Right lobe of liver (tissue), 6 donors: ENCODE measurements at regions not wholly inside any gene's neighbourhood (a gene's known extent, or its start where the extent isn't known, plus 50 kb on each side); places are given as distances from the start of the nearest gene placed in this dataset.

Source experiments
- ATAC-seq, 4 donors: fragments of 200-7000 bp; cut with Tn5 transposase; one replicate each; pipeline ENCODE4 v1.9.1; 2020; ENCODE audit warnings: mild to moderate bottlenecking in 4 of 4, moderate library complexity in 4 of 4
- DNase-seq, 3 donors: peaks; one replicate each; pipeline ENCODE4 v3.0.0-alpha.2; 2020
- H3K27ac ChIP-seq, 3 donors: fragments of 200-600 bp; one replicate each; pipeline ENCODE4 v1.8.0; 2022
- H3K27me3 ChIP-seq, 2 donors: fragments of 200-600 bp; one replicate each; pipeline ENCODE4 v1.8.0; 2022
- H3K36me3 ChIP-seq, 4 donors: fragments of 200-600 bp; sonication (generic) in 1 of 4; one replicate each; pipeline versions ENCODE4 v1.5.1 to v1.8.0; 2017 to 2022; ENCODE audit warnings: control low read depth in 1 of 4
- H3K4me1 ChIP-seq, 4 donors: fragments of 200-600 bp; sonication (generic) in 1 of 4; one replicate each; pipeline versions ENCODE4 v1.5.1 to v1.8.0; 2017 to 2022; ENCODE audit warnings: control low read depth in 1 of 4
- H3K4me3 ChIP-seq, 3 donors: fragments of 200-600 bp; one replicate each; pipeline ENCODE4 v1.8.0; 2022
- H3K9me3 ChIP-seq, 4 donors: fragments of 200-600 bp; sonication (generic) in 1 of 4; one replicate each; pipeline versions ENCODE4 v1.5.1 to v1.8.0; 2017 to 2022; ENCODE audit warnings: control low read depth in 1 of 4
- CTCF ChIP-seq, 4 donors: fragments of 200-600 bp in 3 of 4; fragments of 450-650 bp in 1 of 4; IDR thresholded peaks; one replicate each; pipeline versions ENCODE4 v1.5.1 to v1.8.0; 2016 to 2022; ENCODE audit warnings: antibody characterized with exemption in 4 of 4, mild to moderate bottlenecking in 2 of 4
- POLR2A ChIP-seq: fragments of 450-650 bp; IDR thresholded peaks from one replicate; pipeline ENCODE4 v1.6.1; 2017; ENCODE audit warnings: antibody characterized with exemption, mild to moderate bottlenecking
- WGBS: methylation state at CpG from one replicate; pipeline ENCODE4 v1.1.6; 2018; ENCODE audit warnings: low coverage, low lambda C conversion rate; ENCODE audit not compliant: insufficient coverage; ENCODE audit errors: missing lambda C conversion rate; 5-methylcytosine and 5-hydroxymethylcytosine counted together
- intact Hi-C, 2 donors: fragments of 100-400 bp; cut with DNase I; formaldehyde crosslinking; loops; one replicate each; pipeline versions ENCODE4 v1.11.2 to v1.14.1; 2022
- donor health status: DM: no; HTN: yes; CAD: no.
- donor health status: DM: no; HTN: no; CAD: no.
- donor health status: DM: no; HTN: no; CAD: no.
- donor health status: DM: no; HTN: yes; CAD: no.
- donor health status: DM: no; HTN: yes; CAD: no.

DNA sequence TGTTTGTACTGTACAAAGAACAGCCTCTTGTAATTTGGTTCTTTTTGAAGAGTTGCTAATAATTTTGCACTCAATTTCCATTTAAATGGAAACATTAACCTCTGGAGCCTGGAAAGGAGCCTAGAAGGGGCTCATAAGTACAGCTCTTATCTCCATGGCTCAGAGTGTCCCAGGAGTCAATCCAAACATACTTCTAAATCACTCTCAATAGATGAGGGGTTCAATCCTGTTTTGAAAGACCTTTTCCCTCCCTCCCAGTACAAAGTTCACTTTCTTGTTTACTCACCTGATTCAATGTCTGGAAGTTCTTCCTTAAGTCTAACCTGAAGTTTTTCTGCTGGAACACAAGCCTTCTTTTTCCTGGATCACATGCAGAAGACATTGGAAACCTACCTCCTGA, 273.0 kb upstream of the PLET1 start:
- H3K27ac ChIP-seq, result no peak overlapping the region
- no peaks in the 10 kb centered on the region for H3K36me3 ChIP-seq
- ATAC-seq, result peak in 1 of 4 donors; percentile 29
- H3K4me1 ChIP-seq, result peaks cover 0 to 4% (median 0%) of the 10 kb centered on the region in 4 donors
- H3K4me3 ChIP-seq, result no peak overlapping the region
- no peaks in the 10 kb centered on the region for H3K9me3 ChIP-seq
- no peak for TF ChIP-seq POLR2A
- TF ChIP-seq CTCF (IDR thresholded peaks at IDR 0.05), result no peak
- intact Hi-C loops, result no loop called here
- no peaks in the 10 kb centered on the region for H3K27me3 ChIP-seq
- DNase-seq, result no peak

GRCh38 chr11:112534208-112534607, 273.5 kb upstream of the PLET1 start:
- Histone ChIP-seq H3K27me3 (no peaks in the 10 kb centered on the region), H3K9me3 (no peaks in the 10 kb centered on the region), H3K36me3 (no peaks in the 10 kb centered on the region), H3K4me1 (peaks cover 0 to 4% (median 0%) of the 10 kb centered on the region in 4 donors), H3K27ac (no peak overlapping the region), H3K4me3 (no peak overlapping the region)
- ATAC-seq (peak in 2 of 4 donors; percentile 15 to 18), DNase-seq (no peak)
- TF ChIP-seq POLR2A, result no peak
- no peak for TF ChIP-seq CTCF (IDR thresholded peaks at IDR 0.05)
- intact Hi-C loops, result no loop called here
- 43% methylated on average over 1 of the region's 2 CpGs for WGBS

DNA sequence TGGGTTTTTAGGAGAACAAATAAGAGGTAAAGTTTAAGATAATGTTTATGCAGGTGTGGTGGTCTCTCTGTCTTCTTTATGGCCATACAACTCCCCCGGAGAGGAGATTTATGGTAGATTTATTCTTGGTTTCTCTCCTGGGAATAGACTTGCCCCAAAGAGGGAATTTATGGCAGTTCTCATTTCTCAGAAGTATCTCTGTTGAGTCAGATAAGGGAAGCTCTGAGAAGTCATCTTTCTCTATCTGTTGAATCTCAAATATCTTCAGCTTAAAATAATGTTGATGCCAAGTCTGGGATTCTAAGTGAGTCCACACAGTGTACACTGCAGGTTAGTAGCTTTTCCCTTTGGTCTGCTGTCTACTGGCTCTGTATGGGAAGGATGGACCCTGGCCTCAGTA, 276.4 kb upstream of the PLET1 start:
- DNase-seq, result no peak
- no peak for TF ChIP-seq CTCF (IDR thresholded peaks at IDR 0.05)
- TF ChIP-seq POLR2A, result no peak
- Histone ChIP-seq H3K4me1 (peaks cover 0 to 4% (median 0%) of the 10 kb centered on the region in 4 donors), H3K27me3 (no peaks in the 10 kb centered on the region), H3K36me3 (no peaks in the 10 kb centered on the region), H3K4me3 (no peak overlapping the region), H3K9me3 (no peaks in the 10 kb centered on the region), H3K27ac (no peak overlapping the region)
- no peak for ATAC-seq
- intact Hi-C loops, result no loop called here
- 89% methylated on average over 1 of the region's 1 CpG for WGBS

- intact Hi-C loops, result no loop called here
Observed at GRCh38 chr11:112537846-112538330, 277.2 kb upstream of the PLET1 start.

More at GRCh38 chr11:112537846-112538330, 277.2 kb upstream of the PLET1 start:
- H3K27ac ChIP-seq, result no peak overlapping the region
- TF ChIP-seq CTCF (IDR thresholded peaks at IDR 0.05) (no peak), POLR2A (no peak)
- H3K4me1 ChIP-seq, result peaks cover 0 to 4% (median 0%) of the 10 kb centered on the region in 4 donors
- ATAC-seq (peak in 3 of 4 donors; percentile 37 to 52 (median 46)), DNase-seq (no peak)
- H3K4me3 ChIP-seq, result no peak overlapping the region
- no peaks in the 10 kb centered on the region for H3K9me3 ChIP-seq
- H3K27me3 ChIP-seq, result no peaks in the 10 kb centered on the region
- no peaks in the 10 kb centered on the region for H3K36me3 ChIP-seq
